ENCODE measurements at regions not wholly inside any gene's neighbourhood (a gene's known extent, or its start where the extent isn't known, plus 50 kb on each side); places are given as distances from the start of the nearest gene placed in this dataset.
"Not testable (repeated sequence)": the region's sequence is repeated elsewhere in the genome, so short reads cannot be mapped to it uniquely, and the experiment has no call there.

- Mint-ChIP-seq H3K27me3 (no peaks in the 10 kb centered on the region), H3K27ac (no peak overlapping the region), H3K4me1 (no peaks in the 10 kb centered on the region), H3K4me3 (no peak overlapping the region), H3K36me3 (no peaks in the 10 kb centered on the region), H3K9me3 (no peaks in the 10 kb centered on the region)
- ATAC-seq: no peak
Observed at GRCh38 chr12:67881565-67881964, 107.7 kb upstream of the IFNG-AS1 start.

GRCh38 chr12:67884596-67884995 lies 104.7 kb upstream of the IFNG-AS1 start:
- Mint-ChIP-seq H3K4me3 (no peak overlapping the region), H3K9me3 (no peaks in the 10 kb centered on the region), H3K27me3 (peaks cover 13% of the 10 kb centered on the region), H3K27ac (no peak overlapping the region), H3K4me1 (no peaks in the 10 kb centered on the region), H3K36me3 (no peaks in the 10 kb centered on the region)
- no peak for ATAC-seq

GRCh38 chr12:67885375-67886169 lies 103.7 kb upstream of the IFNG-AS1 start:
- H3K36me3 Mint-ChIP-seq: no peaks in the 10 kb centered on the region
- no peak overlapping the region for H3K27ac Mint-ChIP-seq
- no peaks in the 10 kb centered on the region for H3K9me3 Mint-ChIP-seq
- no peak for ATAC-seq
- H3K4me3 Mint-ChIP-seq: no peak overlapping the region
- peaks cover 4% of the 10 kb centered on the region for H3K4me1 Mint-ChIP-seq
- peaks cover 13% of the 10 kb centered on the region for H3K27me3 Mint-ChIP-seq

- peaks cover 8% of the 10 kb centered on the region for H3K4me1 Mint-ChIP-seq
Observed at GRCh38 chr12:67887065-67887464, 102.2 kb upstream of the IFNG-AS1 start.

GRCh38 chr12:67889931-67890330 lies 99.3 kb upstream of the IFNG-AS1 start:
- Mint-ChIP-seq H3K9me3 (no peaks in the 10 kb centered on the region), H3K4me3 (no peak overlapping the region), H3K27ac (peak overlapping the region; percentile 7), H3K36me3 (no peaks in the 10 kb centered on the region), H3K27me3 (peaks cover 13% of the 10 kb centered on the region), H3K4me1 (peaks cover 8% of the 10 kb centered on the region)
- no peak for ATAC-seq

More at GRCh38 chr12:67887065-67887464, 102.2 kb upstream of the IFNG-AS1 start:
- Mint-ChIP-seq H3K9me3 (no peaks in the 10 kb centered on the region), H3K27ac (no peak overlapping the region), H3K36me3 (no peaks in the 10 kb centered on the region), H3K4me3 (no peak overlapping the region), H3K27me3 (peaks cover 13% of the 10 kb centered on the region)
- no peak for ATAC-seq

GRCh38 chr12:67890726-67891258 lies 98.5 kb upstream of the IFNG-AS1 start:
- Mint-ChIP-seq H3K27ac (peak overlapping the region; percentile 7), H3K4me1 (peaks cover 8% of the 10 kb centered on the region), H3K27me3 (peaks cover 13% of the 10 kb centered on the region), H3K36me3 (no peaks in the 10 kb centered on the region), H3K9me3 (no peaks in the 10 kb centered on the region), H3K4me3 (no peak overlapping the region)
- peak; percentile 53 for ATAC-seq

GRCh38 chr12:67891596-67891995 lies 97.7 kb upstream of the IFNG-AS1 start:
- peaks cover 13% of the 10 kb centered on the region for H3K27me3 Mint-ChIP-seq

GRCh38 chr12:67892259-67893021 lies 96.8 kb upstream of the IFNG-AS1 start:
- no peaks in the 10 kb centered on the region for H3K9me3 Mint-ChIP-seq
- peaks cover 13% of the 10 kb centered on the region for H3K27me3 Mint-ChIP-seq
- H3K4me1 Mint-ChIP-seq: peaks cover 8% of the 10 kb centered on the region
- no peak overlapping the region for H3K27ac Mint-ChIP-seq
- ATAC-seq: no peak
- H3K4me3 Mint-ChIP-seq: no peak overlapping the region
- H3K36me3 Mint-ChIP-seq: no peaks in the 10 kb centered on the region

More at GRCh38 chr12:67891596-67891995, 97.7 kb upstream of the IFNG-AS1 start:
- Mint-ChIP-seq H3K4me3 (no peak overlapping the region), H3K36me3 (no peaks in the 10 kb centered on the region), H3K27ac (no peak overlapping the region), H3K9me3 (no peaks in the 10 kb centered on the region), H3K4me1 (peaks cover 8% of the 10 kb centered on the region)
- no peak for ATAC-seq

GRCh38 chr12:67893022-67893580 lies 96.1 kb upstream of the IFNG-AS1 start:
- Mint-ChIP-seq H3K27me3 (peaks cover 10% of the 10 kb centered on the region), H3K4me3 (no peak overlapping the region), H3K4me1 (peaks cover 8% of the 10 kb centered on the region), H3K9me3 (no peaks in the 10 kb centered on the region), H3K36me3 (no peaks in the 10 kb centered on the region), H3K27ac (no peak overlapping the region)
- no peak for ATAC-seq

- H3K4me1 Mint-ChIP-seq, H3K36me3 Mint-ChIP-seq, H3K4me3 Mint-ChIP-seq, H3K27me3 Mint-ChIP-seq, ATAC-seq, H3K27ac Mint-ChIP-seq, H3K9me3 Mint-ChIP-seq: not testable (repeated sequence)
Observed at GRCh38 chr12:67900418-67900817, 88.8 kb upstream of the IFNG-AS1 start.

GRCh38 chr12:67909091-67909531 lies 80.1 kb upstream of the IFNG-AS1 start:
- peaks cover 11% of the 10 kb centered on the region for H3K27me3 Mint-ChIP-seq
- H3K36me3 Mint-ChIP-seq: no peaks in the 10 kb centered on the region
- no peak overlapping the region for H3K4me3 Mint-ChIP-seq
- H3K27ac Mint-ChIP-seq: no peak overlapping the region
- no peaks in the 10 kb centered on the region for H3K4me1 Mint-ChIP-seq
- ATAC-seq: no peak
- H3K9me3 Mint-ChIP-seq: peaks cover 2% of the 10 kb centered on the region

GRCh38 chr12:67909681-67910080 lies 79.6 kb upstream of the IFNG-AS1 start:
- no peaks in the 10 kb centered on the region for H3K36me3 Mint-ChIP-seq
- peaks cover 2% of the 10 kb centered on the region for H3K9me3 Mint-ChIP-seq
- no peak for ATAC-seq
- peaks cover 11% of the 10 kb centered on the region for H3K27me3 Mint-ChIP-seq
- H3K4me1 Mint-ChIP-seq: no peaks in the 10 kb centered on the region
- H3K27ac Mint-ChIP-seq: no peak overlapping the region
- H3K4me3 Mint-ChIP-seq: no peak overlapping the region

GRCh38 chr12:67910360-67911274 lies 78.6 kb upstream of the IFNG-AS1 start:
- H3K9me3 Mint-ChIP-seq: peaks cover 2% of the 10 kb centered on the region
- H3K36me3 Mint-ChIP-seq: no peaks in the 10 kb centered on the region
- no peak overlapping the region for H3K27ac Mint-ChIP-seq
- peaks cover 11% of the 10 kb centered on the region for H3K27me3 Mint-ChIP-seq
- no peak overlapping the region for H3K4me3 Mint-ChIP-seq
- no peaks in the 10 kb centered on the region for H3K4me1 Mint-ChIP-seq
- no peak for ATAC-seq

- Mint-ChIP-seq H3K27me3 (peaks cover 15% of the 10 kb centered on the region), H3K9me3 (peaks cover 2% of the 10 kb centered on the region), H3K4me3 (no peak overlapping the region), H3K4me1 (no peaks in the 10 kb centered on the region), H3K27ac (no peak overlapping the region), H3K36me3 (no peaks in the 10 kb centered on the region)
- no peak for ATAC-seq
Observed at GRCh38 chr12:67911275-67911600, 78.0 kb upstream of the IFNG-AS1 start.
